ENCODE measurements at regions not wholly inside any gene's neighbourhood (a gene's known extent, or its start where the extent isn't known, plus 50 kb on each side); places are given as distances from the start of the nearest gene placed in this dataset.

- TF ChIP-seq CTCF (IDR thresholded peaks at IDR 0.05 in 8 of 11, conservative IDR thresholded peaks at IDR 0.05 in 3 of 11) (no peak), POLR2A (IDR thresholded peaks at IDR 0.05) (no peak), POLR2AphosphoS5 (IDR thresholded peaks at IDR 0.05) (no peak)
Measured at GRCh38 chr20:55159230-55159629, 683.8 kb downstream of the DOK5 start.

Measured in spleen (tissue), 7 donors.